CD4-positive, alpha-beta T cell treated with Interleukin-21 for 1 hour (primary cell): ENCODE measurements at regions not wholly inside any gene's neighbourhood (a gene's known extent, or its start where the extent isn't known, plus 50 kb on each side); places are given as distances from the start of the nearest gene placed in this dataset.

Experiments used
- DNase-seq: peaks from one replicate; pipeline ENCODE4 v3.0.0-alpha.2; 2020

- DNase-seq = no peak
Observed at GRCh38 chr5:159712672-159713071, 203.6 kb upstream of the ADRA1B start.

DNA sequence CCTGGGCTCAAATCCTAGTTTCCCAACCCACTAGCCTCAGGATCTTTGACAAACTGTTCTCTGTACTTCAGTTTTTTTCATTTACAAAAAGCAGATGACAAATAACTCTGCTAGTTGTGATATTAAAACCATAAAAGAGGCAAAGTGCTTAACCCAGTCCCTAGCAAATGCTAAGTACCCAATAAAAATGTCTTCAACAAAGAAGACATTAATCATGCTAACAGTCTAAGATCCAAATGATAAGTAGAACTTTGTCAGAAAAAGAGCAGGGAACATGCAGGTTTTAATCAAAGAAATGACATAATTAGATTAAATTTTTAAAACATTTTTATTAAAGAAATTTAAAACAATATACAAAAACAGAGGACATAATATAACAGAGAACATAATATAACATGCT is 203.0 kb upstream of the ADRA1B start:
- DNase-seq = no peak

GRCh38 chr5:159713773-159714172 is 202.5 kb upstream of the ADRA1B start:
- no peak for DNase-seq

GRCh38 chr5:159725475-159725874 is 190.8 kb upstream of the ADRA1B start:
- DNase-seq = no peak

DNA sequence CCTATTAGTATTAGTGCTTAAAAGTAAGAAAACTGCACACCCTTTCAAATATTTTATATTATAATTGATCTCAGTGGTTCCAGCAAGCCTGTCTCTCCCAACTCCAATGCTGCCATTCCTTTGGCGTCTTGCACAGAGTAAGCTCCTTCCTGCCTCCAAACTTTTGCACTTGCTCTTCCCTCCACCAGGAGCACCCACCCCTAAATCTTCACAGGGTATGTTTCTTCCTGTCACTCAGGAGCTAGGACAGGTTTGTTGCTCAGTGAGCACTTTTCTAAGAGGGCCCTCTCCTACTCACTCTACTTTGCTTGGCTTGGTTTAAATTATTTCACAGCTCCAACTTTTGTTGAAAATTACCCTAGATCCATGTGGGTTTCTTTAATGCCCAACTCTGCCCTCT is 189.1 kb upstream of the ADRA1B start:
- no peak for DNase-seq

GRCh38 chr5:159730285-159730684 is 186.0 kb upstream of the ADRA1B start:
- no peak for DNase-seq

DNA sequence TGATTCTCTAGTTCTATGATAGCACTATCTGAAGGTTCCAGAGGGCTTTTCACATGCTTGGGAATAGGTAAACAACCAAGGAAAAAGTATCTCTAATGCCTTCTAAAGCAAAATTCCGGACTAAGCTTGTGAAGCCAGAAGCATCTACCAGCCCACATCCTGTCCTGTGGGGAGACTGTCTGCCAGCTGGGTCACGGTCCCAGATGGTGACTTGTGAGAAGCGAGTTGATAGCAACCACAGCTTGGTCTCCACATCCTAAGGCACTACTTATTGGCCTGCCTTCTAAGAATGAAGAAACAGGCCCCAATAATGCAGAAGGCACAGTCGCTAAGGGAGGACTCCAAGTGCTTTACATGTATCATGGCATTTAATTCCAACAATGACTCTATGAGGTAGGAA is 184.1 kb upstream of the ADRA1B start:
- no peak for DNase-seq

DNA sequence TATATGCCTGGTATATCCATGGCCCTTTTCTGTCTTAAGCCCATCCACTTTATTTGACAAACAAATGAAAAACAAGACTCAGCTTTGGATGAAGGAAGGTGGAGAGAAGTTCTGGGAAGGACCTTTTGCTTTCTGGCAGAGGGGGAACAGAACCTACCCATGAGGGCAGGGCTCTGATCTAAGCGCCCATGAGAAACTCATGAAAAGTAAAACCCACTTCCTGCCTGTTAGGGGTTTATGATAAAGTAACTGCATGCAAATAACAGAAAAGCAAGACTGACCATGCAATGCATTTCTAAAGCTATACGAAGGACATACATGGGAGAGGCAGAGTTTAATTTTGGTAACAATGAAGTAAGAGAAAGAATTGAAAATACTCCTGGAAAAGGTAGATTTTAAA is 181.9 kb upstream of the ADRA1B start:
- DNase-seq = no peak

DNA sequence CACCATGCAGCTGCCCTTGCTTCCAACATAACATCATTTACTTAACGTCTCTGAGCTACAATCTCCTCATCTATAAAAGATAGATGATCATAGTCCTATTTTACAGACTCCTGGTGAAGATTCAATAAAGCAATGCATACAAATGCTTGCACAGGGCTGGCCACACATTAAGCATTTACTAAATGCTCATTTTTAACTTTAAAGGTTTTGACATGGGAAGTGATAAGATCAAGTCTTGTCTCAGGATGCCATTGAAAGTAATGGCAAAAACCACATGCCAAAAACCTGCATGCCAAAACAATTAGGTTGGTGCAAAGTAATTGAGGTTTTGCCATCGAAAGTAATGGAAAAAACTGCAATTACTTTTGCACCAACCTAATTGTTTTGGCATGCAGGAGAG is 181.2 kb upstream of the ADRA1B start:
- no peak for DNase-seq

- no peak for DNase-seq
Observed at GRCh38 chr5:159735749-159736660, 180.3 kb upstream of the ADRA1B start.

GRCh38 chr5:159736844-159737243 is 179.4 kb upstream of the ADRA1B start:
- no peak for DNase-seq

- DNase-seq = no peak
Observed at GRCh38 chr5:159737263-159737662, 179.0 kb upstream of the ADRA1B start.

DNA sequence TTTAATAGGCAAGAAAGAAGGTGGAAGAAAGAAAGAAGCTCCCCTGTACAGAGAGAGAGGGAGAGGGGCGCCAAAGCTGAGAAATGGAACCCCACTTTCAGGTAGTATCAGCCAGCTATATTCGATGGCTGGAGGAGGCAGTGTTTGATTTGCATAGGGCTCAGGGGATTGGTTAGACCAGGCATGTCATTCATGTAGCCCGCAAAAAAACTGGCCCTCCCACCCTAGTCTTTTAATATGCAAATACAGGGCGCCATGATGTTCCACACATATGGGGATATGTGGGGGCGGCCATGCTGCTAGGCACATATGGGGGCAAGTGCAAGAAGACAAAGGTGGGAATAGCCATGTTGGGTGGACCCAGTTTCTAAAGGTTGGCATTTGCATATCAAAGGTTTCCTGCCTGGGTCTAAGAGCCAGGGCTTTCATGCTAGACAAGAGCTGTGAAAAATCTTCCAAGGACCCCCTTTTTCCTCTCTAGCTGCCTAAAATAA is 174.4 kb upstream of the ADRA1B start:
- DNase-seq = no peak

GRCh38 chr5:159743234-159743633 is 173.0 kb upstream of the ADRA1B start:
- DNase-seq = no peak

- no peak for DNase-seq
Observed at GRCh38 chr5:159746707-159747106, 169.6 kb upstream of the ADRA1B start.

DNA sequence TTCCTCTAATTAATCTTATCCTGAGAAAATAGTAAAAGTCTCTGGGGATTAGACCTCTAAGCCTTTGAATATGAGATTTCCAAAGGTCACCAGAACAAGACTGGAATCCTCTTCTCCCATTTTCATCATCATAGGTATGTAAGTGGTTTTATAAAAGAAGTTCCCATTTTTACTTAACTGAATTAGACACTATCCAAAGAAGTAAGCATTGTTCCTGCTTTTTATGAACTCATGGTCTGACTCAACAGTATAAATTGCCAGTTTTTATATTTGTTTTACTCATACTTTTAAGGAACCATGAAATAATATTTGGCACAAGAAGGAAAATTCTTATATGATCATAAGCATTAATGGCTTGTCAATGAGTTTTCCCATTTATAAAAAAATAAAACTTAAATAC is 167.1 kb upstream of the ADRA1B start:
- DNase-seq = no peak

- no peak for DNase-seq
Observed at GRCh38 chr5:159750226-159750625, 166.1 kb upstream of the ADRA1B start.

- DNase-seq = no peak
Observed at GRCh38 chr5:159751459-159751858, 164.8 kb upstream of the ADRA1B start.

GRCh38 chr5:159752622-159753275 is 163.5 kb upstream of the ADRA1B start:
- DNase-seq = no peak

GRCh38 chr5:159758189-159758588 is 158.1 kb upstream of the ADRA1B start:
- DNase-seq = no peak

GRCh38 chr5:159759791-159760290 is 156.4 kb upstream of the ADRA1B start:
- no peak for DNase-seq

- no peak for DNase-seq
Observed at GRCh38 chr5:159762921-159763320, 153.4 kb upstream of the ADRA1B start.

- no peak for DNase-seq
Observed at GRCh38 chr5:159763562-159763961, 152.7 kb upstream of the ADRA1B start.
